ENCODE measurements at regions not wholly inside any gene's neighbourhood (a gene's known extent, or its start where the extent isn't known, plus 50 kb on each side); places are given as distances from the start of the nearest gene placed in this dataset.

DNA sequence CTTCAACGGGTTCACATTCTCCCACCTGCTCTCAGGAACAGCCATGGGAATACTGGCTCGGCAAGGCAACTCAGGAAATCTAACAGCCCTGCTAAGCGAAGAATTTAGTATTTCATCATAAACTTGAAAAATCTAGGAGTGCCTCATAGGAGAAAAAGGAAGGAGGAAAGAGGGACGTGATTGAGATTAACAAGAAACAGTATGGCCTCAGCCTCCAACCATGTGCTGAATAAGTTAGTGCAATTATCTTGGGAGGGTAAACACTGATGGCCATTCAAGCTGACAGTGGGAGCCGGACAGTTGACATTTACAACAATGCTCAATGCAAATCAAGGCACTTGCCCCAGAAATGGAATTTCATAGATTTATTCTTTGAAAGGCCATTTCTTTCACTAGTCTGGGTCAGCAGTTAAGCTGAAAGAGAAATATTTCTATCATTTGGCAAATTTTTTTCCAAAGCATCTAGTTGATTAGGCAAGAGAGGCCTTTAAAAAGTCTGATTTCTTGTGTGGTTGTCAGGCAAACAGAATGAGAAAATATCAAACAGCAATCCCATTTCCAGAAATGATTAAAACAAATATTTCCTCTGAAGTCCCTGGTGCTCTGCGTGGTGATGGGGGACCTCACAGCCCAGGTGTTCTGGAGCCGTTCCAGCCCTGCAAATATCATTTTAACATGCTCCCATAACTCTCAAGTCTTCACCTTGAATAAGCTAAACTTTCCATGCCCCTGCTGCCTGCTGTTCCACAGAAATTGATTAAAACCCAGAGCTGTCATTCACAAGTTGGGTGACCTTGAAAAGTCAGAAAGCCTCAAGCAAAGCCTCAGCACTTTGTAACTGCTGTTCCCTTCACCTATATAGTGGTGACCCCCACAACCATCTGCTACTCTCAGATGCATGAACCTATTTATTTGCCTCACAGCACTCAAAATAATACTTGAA, 121.6 kb downstream of the PHLDA1 start:
- TF ChIP-seq GATA2 (IDR thresholded peaks at IDR 0.05; ENCODE audit: low read depth, low read length): no peak
- TF ChIP-seq GATA3 (IDR thresholded peaks at IDR 0.05; ENCODE audit: low read depth, low read length): no peak

Measured in SH-SY5Y (cell line).